WERI-Rb-1 (cell line): ENCODE measurements at regions not wholly inside any gene's neighbourhood (a gene's known extent, or its start where the extent isn't known, plus 50 kb on each side); places are given as distances from the start of the nearest gene placed in this dataset.
"Not testable (repeated sequence)": the region's sequence is repeated elsewhere in the genome, so short reads cannot be mapped to it uniquely, and the experiment has no call there.

ENCODE experiments used
- DNase-seq: peaks from one replicate; pipeline ENCODE4 v3.0.0-alpha.2; 2020
- H3K27ac ChIP-seq: fragments of 250-450 bp; sonication (Bioruptor Pico); 2 replicates; pipeline ENCODE4 v1.5.1; 2020; ENCODE audit warnings: mild to moderate bottlenecking, moderate library complexity
- H3K27me3 ChIP-seq: fragments of 250-450 bp; sonication (Bioruptor Pico); 2 replicates; pipeline ENCODE4 v1.5.1; 2021; ENCODE audit warnings: mild to moderate bottlenecking, low read depth, moderate library complexity; ENCODE audit not compliant: insufficient read depth, severe bottlenecking
- H3K36me3 ChIP-seq: fragments of 250-450 bp; sonication (Bioruptor Pico); 2 replicates; pipeline ENCODE4 v1.5.1; 2020; ENCODE audit warnings: mild to moderate bottlenecking, moderate library complexity
- H3K4me3 ChIP-seq: 2 replicates; pipeline ENCODE4 v1.5.1; 2011; ENCODE audit warnings: low read depth, mild to moderate bottlenecking, control low read depth, low read length
- H3K9me3 ChIP-seq: fragments of 250-450 bp; sonication (Bioruptor Pico); 2 replicates; pipeline ENCODE4 v1.5.1; 2021; ENCODE audit warnings: mild to moderate bottlenecking, moderate library complexity; ENCODE audit not compliant: severe bottlenecking
- TF ChIP-seq, protein P1 (sequence below): IDR thresholded peaks from 2 replicates; pipeline ENCODE4 v1.5.1; 2011; ENCODE audit warnings: low read depth, mild to moderate bottlenecking, control low read depth, inconsistent platforms, low read length

DNA sequence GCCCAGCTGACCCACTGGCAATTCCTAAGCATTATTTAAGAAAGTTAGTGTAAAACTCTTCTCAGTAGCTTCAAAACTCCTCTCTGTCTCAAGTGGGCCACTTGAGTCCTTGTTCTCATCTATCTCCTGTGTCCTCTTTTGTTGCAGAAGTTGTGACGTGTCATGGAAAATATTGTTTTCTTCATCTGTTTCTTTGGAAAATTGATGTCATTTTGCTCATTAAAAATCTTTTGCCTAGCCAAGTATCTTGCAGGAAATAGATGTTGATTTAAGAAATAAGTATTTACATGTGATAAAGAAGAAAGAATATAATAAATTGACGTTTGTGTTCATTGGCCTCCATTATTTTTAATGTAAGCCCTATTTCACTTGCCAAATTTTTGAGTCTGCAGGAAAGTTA, 1158.4 kb upstream of the SEMA6A start:
- DNase-seq, result no peak
- no peaks in the 10 kb centered on the region for H3K9me3 ChIP-seq
- no peak overlapping the region for H3K27ac ChIP-seq
- no peaks in the 10 kb centered on the region for H3K36me3 ChIP-seq
- no peak overlapping the region for H3K4me3 ChIP-seq
- TF ChIP-seq, protein P1, sequence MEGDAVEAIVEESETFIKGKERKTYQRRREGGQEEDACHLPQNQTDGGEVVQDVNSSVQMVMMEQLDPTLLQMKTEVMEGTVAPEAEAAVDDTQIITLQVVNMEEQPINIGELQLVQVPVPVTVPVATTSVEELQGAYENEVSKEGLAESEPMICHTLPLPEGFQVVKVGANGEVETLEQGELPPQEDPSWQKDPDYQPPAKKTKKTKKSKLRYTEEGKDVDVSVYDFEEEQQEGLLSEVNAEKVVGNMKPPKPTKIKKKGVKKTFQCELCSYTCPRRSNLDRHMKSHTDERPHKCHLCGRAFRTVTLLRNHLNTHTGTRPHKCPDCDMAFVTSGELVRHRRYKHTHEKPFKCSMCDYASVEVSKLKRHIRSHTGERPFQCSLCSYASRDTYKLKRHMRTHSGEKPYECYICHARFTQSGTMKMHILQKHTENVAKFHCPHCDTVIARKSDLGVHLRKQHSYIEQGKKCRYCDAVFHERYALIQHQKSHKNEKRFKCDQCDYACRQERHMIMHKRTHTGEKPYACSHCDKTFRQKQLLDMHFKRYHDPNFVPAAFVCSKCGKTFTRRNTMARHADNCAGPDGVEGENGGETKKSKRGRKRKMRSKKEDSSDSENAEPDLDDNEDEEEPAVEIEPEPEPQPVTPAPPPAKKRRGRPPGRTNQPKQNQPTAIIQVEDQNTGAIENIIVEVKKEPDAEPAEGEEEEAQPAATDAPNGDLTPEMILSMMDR, result no peak
- H3K27me3 ChIP-seq, result no peaks in the 10 kb centered on the region

DNA sequence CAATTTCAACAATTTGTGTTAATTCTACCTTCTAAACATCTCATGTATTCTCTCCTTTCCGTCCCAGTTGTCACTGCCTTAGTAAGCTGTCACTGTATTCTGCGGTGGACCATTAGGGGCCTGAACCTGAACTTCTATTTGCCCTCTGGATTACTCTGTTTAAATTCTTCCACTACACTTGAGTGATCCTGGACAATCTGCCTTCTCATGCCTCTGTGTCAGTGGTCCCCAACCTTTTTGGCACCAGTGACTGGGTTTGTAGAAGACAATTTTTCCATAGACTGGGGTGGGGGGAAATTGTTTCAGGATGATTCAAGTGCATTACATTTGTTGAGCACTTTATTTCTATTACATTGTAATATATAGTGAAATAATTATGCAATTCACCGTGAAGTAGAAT, 1157.6 kb upstream of the SEMA6A start:
- no peaks in the 10 kb centered on the region for H3K9me3 ChIP-seq
- H3K27ac ChIP-seq, result no peak overlapping the region
- TF ChIP-seq, protein P1, result no peak
- no peaks in the 10 kb centered on the region for H3K36me3 ChIP-seq
- H3K27me3 ChIP-seq, result no peaks in the 10 kb centered on the region
- DNase-seq, result no peak
- no peak overlapping the region for H3K4me3 ChIP-seq

DNA sequence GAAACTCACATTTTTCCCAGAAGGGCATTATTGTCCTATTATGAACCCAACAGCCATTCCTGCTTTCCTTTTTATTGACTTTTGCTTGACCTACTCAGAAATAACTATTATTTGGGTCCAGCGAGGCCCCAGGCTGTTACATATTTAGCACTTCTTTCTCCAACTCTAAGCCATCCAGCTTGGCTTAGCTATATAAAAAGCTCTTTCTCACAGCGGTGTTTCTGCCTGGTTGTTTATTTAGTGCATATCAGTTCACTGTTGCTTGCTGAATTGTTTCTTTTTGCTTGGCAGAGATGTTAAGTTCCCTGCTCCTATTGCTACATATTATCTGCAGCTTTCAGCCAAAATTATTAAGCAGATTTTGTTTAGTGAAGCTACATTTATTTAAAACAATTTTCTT, 1156.8 kb upstream of the SEMA6A start:
- no peak overlapping the region for H3K4me3 ChIP-seq
- H3K27ac ChIP-seq, result no peak overlapping the region
- H3K9me3 ChIP-seq, result no peaks in the 10 kb centered on the region
- DNase-seq, result no peak
- TF ChIP-seq, protein P1, result no peak
- H3K36me3 ChIP-seq, result no peaks in the 10 kb centered on the region
- H3K27me3 ChIP-seq, result no peaks in the 10 kb centered on the region

DNA sequence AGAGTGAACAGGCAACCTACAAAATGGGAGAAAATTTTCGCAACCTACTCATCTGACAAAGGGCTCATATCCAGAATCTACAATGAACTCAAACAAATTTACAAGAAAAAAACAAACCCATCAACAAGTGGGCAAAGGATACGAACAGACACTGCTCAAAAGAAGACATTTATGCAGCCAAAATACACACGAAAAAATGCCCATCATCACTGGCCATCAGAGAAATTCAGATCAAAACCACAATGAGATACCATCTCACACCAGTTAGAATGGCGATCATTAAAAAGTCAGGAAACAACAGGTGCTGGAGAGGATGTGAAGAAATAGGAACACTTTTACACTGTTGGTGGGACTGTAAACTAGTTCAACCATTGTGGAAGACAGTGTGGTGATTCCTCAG, 1146.2 kb upstream of the SEMA6A start:
- not testable (repeated sequence) for H3K9me3 ChIP-seq, H3K36me3 ChIP-seq, DNase-seq, H3K4me3 ChIP-seq, H3K27me3 ChIP-seq, H3K27ac ChIP-seq

DNA sequence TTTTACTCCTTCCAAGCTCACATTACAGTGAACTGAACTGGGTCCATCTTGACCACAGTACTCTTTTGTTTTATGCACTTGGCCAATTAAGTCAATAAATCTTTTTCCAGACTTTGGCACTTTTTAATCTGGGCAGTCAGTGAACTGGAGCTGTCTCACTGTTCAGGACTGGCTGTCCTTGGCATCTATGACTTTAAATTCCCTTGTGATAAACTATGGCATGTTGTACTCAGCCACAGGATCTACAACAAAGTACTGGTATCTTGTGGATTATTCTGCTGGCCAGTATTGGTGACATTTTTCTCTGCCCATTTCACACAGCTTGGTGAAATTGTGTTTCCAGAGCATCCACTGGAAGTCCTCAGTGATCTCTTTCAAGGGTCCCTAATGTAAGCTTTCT, 1144.8 kb upstream of the SEMA6A start:
- H3K27ac ChIP-seq, result no peak overlapping the region
- H3K4me3 ChIP-seq, result no peak overlapping the region
- peaks cover 6% of the 10 kb centered on the region for H3K9me3 ChIP-seq
- DNase-seq, result no peak
- TF ChIP-seq, protein P1, result no peak
- no peaks in the 10 kb centered on the region for H3K27me3 ChIP-seq
- no peaks in the 10 kb centered on the region for H3K36me3 ChIP-seq

DNA sequence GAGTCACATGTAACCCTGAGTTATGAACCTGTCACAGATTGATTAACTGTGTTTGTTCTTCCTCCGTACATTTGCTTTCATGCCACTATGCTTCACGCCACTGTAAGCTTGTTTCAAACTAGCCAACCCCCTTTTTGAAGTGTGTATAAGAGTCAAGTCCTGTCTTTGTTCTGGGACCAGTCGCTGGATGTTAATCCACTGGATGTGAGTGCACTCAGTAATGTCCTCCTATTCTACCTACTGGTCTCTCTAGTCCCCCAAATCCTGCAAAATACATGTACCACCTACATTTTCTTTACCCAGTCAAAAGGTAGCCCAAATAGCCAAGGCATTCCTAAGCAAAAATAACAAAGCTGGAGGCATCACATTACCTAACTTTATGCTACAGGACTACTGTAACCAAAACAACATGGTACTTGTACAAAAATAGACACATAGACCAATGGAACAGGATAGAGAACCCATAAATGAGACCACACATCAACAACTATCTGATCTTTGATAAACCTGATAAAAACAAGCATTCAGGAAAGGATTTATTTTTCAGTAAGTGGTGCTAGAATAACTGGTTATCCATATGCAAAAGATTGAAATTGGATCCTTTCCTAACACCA, 1139.1 kb upstream of the SEMA6A start:
- Histone ChIP-seq H3K27ac (no peak overlapping the region), H3K9me3 (peaks cover 19% of the 10 kb centered on the region), H3K4me3 (no peak overlapping the region), H3K27me3 (no peaks in the 10 kb centered on the region), H3K36me3 (no peaks in the 10 kb centered on the region)
- DNase-seq, result no peak
- TF ChIP-seq, protein P1, result no peak
